T-cell (primary cell): ENCODE measurements at regions not wholly inside any gene's neighbourhood (a gene's known extent, or its start where the extent isn't known, plus 50 kb on each side); places are given as distances from the start of the nearest gene placed in this dataset.

Source experiments
- ATAC-seq, 4 experiments: fragments of 200-7000 bp in 3 of 4; fragments of 150-1000 bp in 1 of 4; cut with Tn5 transposase; replicated peaks in 1 of 4; 1 replicate in 3 of 4; 2 replicates in 1 of 4; pipeline ENCODE4 v1.10.0; 2021; ENCODE audit warnings: moderate library complexity in 3 of 4, mild to moderate bottlenecking in 2 of 4, moderate number of reproducible peaks in 1 of 4
- CTCF ChIA-PET, 2 donors: fragments of 300-600 bp; sonication (Branson Sonifier 250); formaldehyde crosslinking; loops; one replicate each; lab custom pipeline; 2022; ENCODE audit warnings: antibody characterized with exemption in 2 of 2; lab: Charles Lee
- POLR2A ChIA-PET, 2 donors: fragments of 300-600 bp; sonication (Branson Sonifier 250); formaldehyde crosslinking; loops; one replicate each; lab custom pipeline; 2022; ENCODE audit warnings: antibody characterized with exemption in 2 of 2; lab: Charles Lee
- DNase-seq, 35 experiments: peaks; one replicate each; pipeline versions ENCODE4 v3.0.0 to v3.0.0-alpha.2; 2013 to 2023
- H3K27ac ChIP-seq: one replicate; pipeline ENCODE4 v1.5.1; 2013; ENCODE audit warnings: low read length
- H3K27me3 ChIP-seq, 2 experiments: replicated peaks in 1 of 2; 1 replicate in 1 of 2; 2 replicates in 1 of 2; pipeline versions ENCODE4 v1.6.1 to v1.7.0; 2013; ENCODE audit warnings: low read length in 1 of 2, mixed read lengths in 1 of 2; ENCODE audit not compliant: control insufficient read depth in 2 of 2, insufficient read depth in 2 of 2; ENCODE audit errors: extremely low read depth in 1 of 2
- H3K36me3 ChIP-seq, 2 donors: 1 replicate in 1 of 2; 2 replicates in 1 of 2; pipeline versions ENCODE4 v1.6.1 to v1.7.0; 2013; ENCODE audit warnings: low read length in 1 of 2; ENCODE audit not compliant: control insufficient read depth in 2 of 2, insufficient read depth in 1 of 2; ENCODE audit errors: extremely low read depth in 1 of 2
- H3K4me1 ChIP-seq, 2 experiments: 1 replicate in 1 of 2; 2 replicates in 1 of 2; pipeline versions ENCODE4 v1.6.1 to v1.7.0; 2013; ENCODE audit warnings: low read length in 2 of 2, mixed read lengths in 1 of 2; ENCODE audit not compliant: insufficient read depth in 2 of 2, control insufficient read depth in 1 of 2; ENCODE audit errors: extremely low read depth in 1 of 2
- H3K4me3 ChIP-seq, 2 donors: 1 replicate in 1 of 2; 2 replicates in 1 of 2; pipeline versions ENCODE4 v1.5.1 to v1.7.0; 2013; ENCODE audit warnings: mild to moderate bottlenecking in 2 of 2, low read length in 1 of 2, moderate library complexity in 1 of 2; ENCODE audit not compliant: control insufficient read depth in 1 of 2; ENCODE audit errors: extremely low read depth in 1 of 2
- H3K9me3 ChIP-seq: 2 replicates; pipeline ENCODE4 v1.7.0; 2013
- H3K27ac Mint-ChIP-seq, 2 donors: one replicate each; pipeline ENCODE4 v1.8.0; 2020 to 2021; ENCODE audit warnings: mild to moderate bottlenecking in 2 of 2, mixed read lengths in 2 of 2
- H3K27me3 Mint-ChIP-seq, 2 donors: one replicate each; pipeline ENCODE4 v1.8.0; 2021 to 2022; ENCODE audit warnings: mixed read lengths in 2 of 2
- H3K36me3 Mint-ChIP-seq: one replicate; pipeline ENCODE4 v1.8.0; 2021; ENCODE audit warnings: mixed read lengths
- H3K4me1 Mint-ChIP-seq, 3 donors: one replicate each; pipeline ENCODE4 v1.8.0; 2020 to 2022; ENCODE audit warnings: mixed read lengths in 3 of 3, mild to moderate bottlenecking in 1 of 3
- H3K4me3 Mint-ChIP-seq, 3 donors: one replicate each; pipeline ENCODE4 v1.8.0; 2020 to 2022; ENCODE audit warnings: mild to moderate bottlenecking in 3 of 3, mixed read lengths in 3 of 3, moderate library complexity in 3 of 3
- H3K9me3 Mint-ChIP-seq, 3 donors: one replicate each; pipeline ENCODE4 v1.8.0; 2020 to 2022; ENCODE audit warnings: mixed read lengths in 3 of 3
- WGBS: methylation state at CpG from one replicate; pipeline ENCODE4 v1.1.5; 2013; ENCODE audit warnings: missing lambda C conversion rate; ENCODE audit not compliant: insufficient coverage; 5-methylcytosine and 5-hydroxymethylcytosine counted together

- no peaks in the 10 kb centered on the region for H3K27me3 ChIP-seq
- no peaks in the 10 kb centered on the region for H3K9me3 ChIP-seq
- no peaks in the 10 kb centered on the region for H3K36me3 ChIP-seq
- no peak overlapping the region for H3K4me3 ChIP-seq
- WGBS = no CpG with 5 or more reads among the region's 1 CpG
- POLR2A ChIA-PET = no interaction called here
- H3K27ac ChIP-seq = no peak overlapping the region
- no peaks in the 10 kb centered on the region for H3K36me3 Mint-ChIP-seq
- DNase-seq (no peak), ATAC-seq (no peak)
- CTCF ChIA-PET = no interaction called here
- H3K27me3 Mint-ChIP-seq = no peaks in the 10 kb centered on the region
- peaks cover 0 to 20% (median 19%) of the 10 kb centered on the region in 3 donors for H3K9me3 Mint-ChIP-seq
- no peaks in the 10 kb centered on the region for H3K4me1 ChIP-seq
- no peak overlapping the region for H3K4me3 Mint-ChIP-seq
- no peak overlapping the region for H3K27ac Mint-ChIP-seq
- no peaks in the 10 kb centered on the region for H3K4me1 Mint-ChIP-seq
These were observed 675.2 kb upstream of the GCFC2 start for GRCh38 chr2:76385943-76386342.

DNA sequence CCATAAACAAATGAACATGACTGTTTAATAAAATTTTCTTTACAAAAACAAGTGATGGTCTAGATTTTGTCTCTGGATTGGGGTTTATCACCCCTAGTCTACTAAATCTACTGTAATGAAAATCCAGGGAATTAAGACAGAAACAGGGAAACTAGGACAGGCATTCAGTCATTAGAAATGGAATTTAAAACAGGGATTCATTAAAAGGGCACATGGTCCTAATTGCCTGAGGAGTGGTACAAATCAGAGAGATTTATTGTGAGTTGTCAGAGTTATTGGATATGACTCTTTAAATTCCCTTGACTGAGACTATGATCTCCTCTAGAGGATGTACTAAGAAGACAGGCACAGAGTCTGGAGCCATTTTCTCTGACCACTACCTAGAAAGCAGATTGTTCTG is 670.9 kb upstream of the GCFC2 start:
- Histone ChIP-seq H3K27me3 (no peaks in the 10 kb centered on the region), H3K4me3 (no peak overlapping the region), H3K27ac (no peak overlapping the region), H3K9me3 (no peaks in the 10 kb centered on the region), H3K4me1 (no peaks in the 10 kb centered on the region), H3K36me3 (no peaks in the 10 kb centered on the region)
- no peak overlapping the region for H3K27ac Mint-ChIP-seq
- CTCF ChIA-PET = no interaction called here
- H3K4me1 Mint-ChIP-seq = no peaks in the 10 kb centered on the region
- DNase-seq = no peak
- H3K4me3 Mint-ChIP-seq = no peak overlapping the region
- peaks cover 16 to 22% (median 16%) of the 10 kb centered on the region in 3 donors for H3K9me3 Mint-ChIP-seq
- no peaks in the 10 kb centered on the region for H3K36me3 Mint-ChIP-seq
- ATAC-seq = no peak
- POLR2A ChIA-PET = no interaction called here
- no peaks in the 10 kb centered on the region for H3K27me3 Mint-ChIP-seq

GRCh38 chr2:76378140-76378539 is 667.4 kb upstream of the GCFC2 start:
- no peak for DNase-seq
- POLR2A ChIA-PET = no interaction called here
- H3K27ac Mint-ChIP-seq = no peak overlapping the region
- no peaks in the 10 kb centered on the region for H3K27me3 Mint-ChIP-seq
- no peak for ATAC-seq
- H3K4me1 Mint-ChIP-seq = no peaks in the 10 kb centered on the region
- Histone ChIP-seq H3K27me3 (no peaks in the 10 kb centered on the region), H3K27ac (no peak overlapping the region), H3K4me1 (no peaks in the 10 kb centered on the region), H3K9me3 (no peaks in the 10 kb centered on the region), H3K36me3 (no peaks in the 10 kb centered on the region), H3K4me3 (no peak overlapping the region)
- no peak overlapping the region for H3K4me3 Mint-ChIP-seq
- no peaks in the 10 kb centered on the region for H3K36me3 Mint-ChIP-seq
- H3K9me3 Mint-ChIP-seq = peaks cover 15 to 16% (median 15%) of the 10 kb centered on the region in 3 donors
- CTCF ChIA-PET = no interaction called here
- no CpG with 5 or more reads among the region's 1 CpG for WGBS

GRCh38 chr2:76341439-76341838 is 630.7 kb upstream of the GCFC2 start:
- Mint-ChIP-seq H3K4me1 (no peaks in the 10 kb centered on the region), H3K9me3 (peaks cover 4 to 24% (median 18%) of the 10 kb centered on the region in 3 donors), H3K27me3 (no peaks in the 10 kb centered on the region), H3K27ac (no peak overlapping the region), H3K4me3 (no peak overlapping the region), H3K36me3 (no peaks in the 10 kb centered on the region)
- Histone ChIP-seq H3K4me3 (no peak overlapping the region), H3K27me3 (no peaks in the 10 kb centered on the region), H3K9me3 (peaks cover 2% of the 10 kb centered on the region), H3K4me1 (no peaks in the 10 kb centered on the region), H3K36me3 (no peaks in the 10 kb centered on the region), H3K27ac (no peak overlapping the region)
- CTCF ChIA-PET = no interaction called here
- POLR2A ChIA-PET = no interaction called here
- no CpG with 5 or more reads among the region's 2 CpGs for WGBS
- ATAC-seq (no peak), DNase-seq (no peak)

DNA sequence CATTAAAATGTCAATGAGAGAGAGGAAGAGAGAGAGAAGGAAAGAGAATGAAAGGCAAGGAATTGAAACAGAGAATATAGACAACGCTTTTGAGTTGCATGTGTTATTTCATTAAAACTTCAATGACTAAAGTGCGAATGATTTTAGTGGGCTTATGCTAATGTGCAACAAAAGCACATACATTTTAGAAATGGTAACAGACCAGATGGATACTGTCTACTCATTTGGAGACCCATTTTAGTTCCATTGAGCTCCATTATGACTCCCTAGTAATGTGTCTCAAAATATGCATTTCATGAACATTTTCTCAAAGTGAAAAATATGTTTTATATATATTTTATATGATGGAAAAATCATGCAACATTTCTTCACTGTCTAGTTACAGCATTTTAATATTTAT is 622.2 kb upstream of the GCFC2 start:
- Mint-ChIP-seq H3K9me3 (peaks cover 12 to 27% (median 21%) of the 10 kb centered on the region in 3 donors), H3K27ac (no peak overlapping the region), H3K4me3 (no peak overlapping the region), H3K27me3 (no peaks in the 10 kb centered on the region), H3K36me3 (no peaks in the 10 kb centered on the region), H3K4me1 (no peaks in the 10 kb centered on the region)
- ChIA-PET POLR2A (no interaction called here), CTCF (no interaction called here)
- Histone ChIP-seq H3K4me3 (no peak overlapping the region), H3K36me3 (no peaks in the 10 kb centered on the region), H3K9me3 (no peaks in the 10 kb centered on the region), H3K27ac (no peak overlapping the region), H3K4me1 (no peaks in the 10 kb centered on the region), H3K27me3 (no peaks in the 10 kb centered on the region)
- no peak for DNase-seq
- ATAC-seq = no peak
- WGBS = no CpG with 5 or more reads among the region's 2 CpGs

DNA sequence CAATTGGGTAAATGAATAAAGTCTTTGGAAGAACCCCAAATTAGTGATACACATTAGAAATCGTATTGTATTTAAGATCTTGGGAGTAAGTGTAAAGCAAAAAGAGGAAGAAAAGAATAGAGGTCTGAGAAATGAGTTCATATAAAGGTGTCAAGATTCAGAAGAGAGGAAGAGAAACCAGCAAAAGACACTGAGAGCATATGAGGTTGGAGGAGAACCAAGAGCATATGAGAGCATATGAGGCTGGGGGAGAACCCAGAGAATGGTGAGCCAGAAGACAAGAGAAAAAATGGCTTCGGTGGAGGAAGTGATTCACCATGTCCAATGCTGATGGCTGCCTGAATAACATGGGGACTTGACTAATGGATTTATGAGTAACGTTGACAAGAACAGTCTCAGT is 620.1 kb upstream of the GCFC2 start:
- Mint-ChIP-seq H3K36me3 (no peaks in the 10 kb centered on the region), H3K4me1 (no peaks in the 10 kb centered on the region), H3K27ac (no peak overlapping the region), H3K9me3 (peaks cover 12 to 22% (median 16%) of the 10 kb centered on the region in 3 donors), H3K4me3 (no peak overlapping the region), H3K27me3 (no peaks in the 10 kb centered on the region)
- no peak for DNase-seq
- H3K36me3 ChIP-seq = no peaks in the 10 kb centered on the region
- ATAC-seq = no peak
- no peak overlapping the region for H3K4me3 ChIP-seq
- no peaks in the 10 kb centered on the region for H3K4me1 ChIP-seq
- no peaks in the 10 kb centered on the region for H3K9me3 ChIP-seq
- 59% methylated on average over 2 of the region's 3 CpGs for WGBS
- no peak overlapping the region for H3K27ac ChIP-seq
- ChIA-PET POLR2A (no interaction called here), CTCF (no interaction called here)
- no peaks in the 10 kb centered on the region for H3K27me3 ChIP-seq

- H3K27me3 ChIP-seq = no peaks in the 10 kb centered on the region
- H3K4me1 Mint-ChIP-seq = no peaks in the 10 kb centered on the region
- CTCF ChIA-PET = no interaction called here
- no peak overlapping the region for H3K27ac ChIP-seq
- ATAC-seq (no peak), DNase-seq (no peak)
- no peaks in the 10 kb centered on the region for H3K27me3 Mint-ChIP-seq
- H3K4me1 ChIP-seq = no peaks in the 10 kb centered on the region
- H3K4me3 Mint-ChIP-seq = no peak overlapping the region
- H3K36me3 ChIP-seq = no peaks in the 10 kb centered on the region
- H3K36me3 Mint-ChIP-seq = no peaks in the 10 kb centered on the region
- no peak overlapping the region for H3K4me3 ChIP-seq
- H3K9me3 Mint-ChIP-seq = peaks cover 15 to 23% (median 18%) of the 10 kb centered on the region in 3 donors
- no peak overlapping the region for H3K27ac Mint-ChIP-seq
- WGBS = no CpG with 5 or more reads among the region's 1 CpG
- H3K9me3 ChIP-seq = no peaks in the 10 kb centered on the region
- POLR2A ChIA-PET = no interaction called here
These were observed 615.9 kb upstream of the GCFC2 start for GRCh38 chr2:76326636-76327035.
